PC-3 (cell line): ENCODE measurements at regions not wholly inside any gene's neighbourhood (a gene's known extent, or its start where the extent isn't known, plus 50 kb on each side); places are given as distances from the start of the nearest gene placed in this dataset.

ENCODE experiments used
- EZH2 ChIP-seq: fragments of 300-600 bp; sonication (generic); IDR thresholded peaks from one replicate; pipeline ENCODE4 v1.6.1; 2017; ENCODE audit warnings: antibody characterized with exemption, mild to moderate bottlenecking, low read length; ENCODE audit not compliant: unreplicated experiment
- EZH2phosphoT487 ChIP-seq: fragments of 300-600 bp; sonication (generic); IDR thresholded peaks from 2 replicates; pipeline ENCODE4 v1.6.1; 2018; ENCODE audit warnings: mild to moderate bottlenecking, antibody characterized with exemption, low read length, borderline replicate concordance
- TF ChIP-seq, protein P1 (sequence below): fragments of 300-600 bp; sonication (generic); conservative IDR thresholded peaks from 2 replicates; pipeline ENCODE4 v1.5.1; 2017; ENCODE audit warnings: antibody characterized with exemption, low read depth, mild to moderate bottlenecking, low read length

GRCh38 chr9:118992813-118993794, 376.1 kb downstream of the BRINP1 start:
- TF ChIP-seq, protein P1, sequence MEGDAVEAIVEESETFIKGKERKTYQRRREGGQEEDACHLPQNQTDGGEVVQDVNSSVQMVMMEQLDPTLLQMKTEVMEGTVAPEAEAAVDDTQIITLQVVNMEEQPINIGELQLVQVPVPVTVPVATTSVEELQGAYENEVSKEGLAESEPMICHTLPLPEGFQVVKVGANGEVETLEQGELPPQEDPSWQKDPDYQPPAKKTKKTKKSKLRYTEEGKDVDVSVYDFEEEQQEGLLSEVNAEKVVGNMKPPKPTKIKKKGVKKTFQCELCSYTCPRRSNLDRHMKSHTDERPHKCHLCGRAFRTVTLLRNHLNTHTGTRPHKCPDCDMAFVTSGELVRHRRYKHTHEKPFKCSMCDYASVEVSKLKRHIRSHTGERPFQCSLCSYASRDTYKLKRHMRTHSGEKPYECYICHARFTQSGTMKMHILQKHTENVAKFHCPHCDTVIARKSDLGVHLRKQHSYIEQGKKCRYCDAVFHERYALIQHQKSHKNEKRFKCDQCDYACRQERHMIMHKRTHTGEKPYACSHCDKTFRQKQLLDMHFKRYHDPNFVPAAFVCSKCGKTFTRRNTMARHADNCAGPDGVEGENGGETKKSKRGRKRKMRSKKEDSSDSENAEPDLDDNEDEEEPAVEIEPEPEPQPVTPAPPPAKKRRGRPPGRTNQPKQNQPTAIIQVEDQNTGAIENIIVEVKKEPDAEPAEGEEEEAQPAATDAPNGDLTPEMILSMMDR = no peak
- TF ChIP-seq EZH2 = no peak
- no peak for TF ChIP-seq EZH2phosphoT487
